ENCODE measurements at regions not wholly inside any gene's neighbourhood (a gene's known extent, or its start where the extent isn't known, plus 50 kb on each side); places are given as distances from the start of the nearest gene placed in this dataset.
"Not testable (repeated sequence)": the region's sequence is repeated elsewhere in the genome, so short reads cannot be mapped to it uniquely, and the experiment has no call there.

DNA sequence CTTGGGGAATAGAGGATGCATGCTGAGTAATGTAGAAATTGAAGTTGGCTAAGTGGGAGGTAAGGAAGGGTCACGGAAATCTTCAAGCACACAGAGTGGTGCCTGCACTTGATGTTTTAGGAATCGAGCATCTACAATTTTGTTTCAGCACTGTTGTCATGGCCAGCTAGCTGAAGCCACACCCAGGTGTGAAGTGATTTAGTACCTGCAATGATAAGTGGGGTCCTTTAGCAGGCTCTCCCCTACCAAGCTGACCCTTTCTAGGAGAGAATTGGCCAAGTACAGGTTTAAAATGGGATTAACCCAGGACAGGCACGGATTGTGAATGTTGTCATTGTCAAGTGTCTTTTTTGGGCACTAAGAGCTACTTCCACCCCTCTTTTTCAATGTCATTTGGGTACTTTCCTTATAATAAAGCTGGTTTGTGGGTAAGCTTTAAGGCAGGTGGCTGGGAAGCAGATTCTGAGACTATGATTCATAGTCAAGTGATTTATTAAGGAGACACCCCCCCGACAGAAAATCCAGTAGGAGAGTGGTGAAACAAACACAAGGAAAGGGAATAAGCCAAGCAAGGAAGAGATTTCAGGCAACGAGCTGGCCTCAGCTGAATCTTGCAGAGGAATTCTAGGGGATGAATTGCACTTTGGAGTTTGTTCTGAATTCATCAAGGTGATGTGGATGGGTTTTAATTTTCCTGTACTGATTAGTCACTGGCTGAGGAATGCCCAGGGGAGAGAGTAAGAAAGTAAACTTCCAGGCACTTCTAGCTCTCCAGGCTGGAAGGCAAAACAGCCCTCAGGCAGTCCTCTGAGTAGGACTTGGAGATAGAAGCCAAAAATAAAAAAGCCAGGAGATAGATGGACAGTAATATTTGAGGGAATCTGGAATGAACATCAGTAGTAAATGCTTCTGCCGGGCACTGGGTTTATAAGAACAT, 1128.4 kb downstream of the SORCS3 start:
- no peak for DNase-seq (ENCODE audit: low read depth, low spot score)
- in situ Hi-C loops (cut with HindIII; ENCODE audit: low pct_unique_long_range_greater_than_20kb, low sequenced_read_pairs): no loop called here

GRCh38 chr10:105763611-105764010, 1122.5 kb downstream of the SORCS3 start:
- in situ Hi-C loops (cut with HindIII; ENCODE audit: low pct_unique_long_range_greater_than_20kb, low sequenced_read_pairs): no loop called here
- DNase-seq (ENCODE audit: low read depth, low spot score): no peak

- DNase-seq (ENCODE audit: low read depth, low spot score): no peak
- in situ Hi-C loops (cut with HindIII; ENCODE audit: low pct_unique_long_range_greater_than_20kb, low sequenced_read_pairs): no loop called here
These were observed 1120.6 kb downstream of the SORCS3 start for GRCh38 chr10:105761576-105762260.

GRCh38 chr10:105759669-105760068, 1118.6 kb downstream of the SORCS3 start:
- in situ Hi-C loops (cut with HindIII; ENCODE audit: low pct_unique_long_range_greater_than_20kb, low sequenced_read_pairs): no loop called here
- DNase-seq (ENCODE audit: low read depth, low spot score): no peak

- no peak for DNase-seq (ENCODE audit: low read depth, low spot score)
- in situ Hi-C loops (cut with HindIII; ENCODE audit: low pct_unique_long_range_greater_than_20kb, low sequenced_read_pairs): no loop called here
These were observed 1117.3 kb downstream of the SORCS3 start for GRCh38 chr10:105758209-105758998.

DNA sequence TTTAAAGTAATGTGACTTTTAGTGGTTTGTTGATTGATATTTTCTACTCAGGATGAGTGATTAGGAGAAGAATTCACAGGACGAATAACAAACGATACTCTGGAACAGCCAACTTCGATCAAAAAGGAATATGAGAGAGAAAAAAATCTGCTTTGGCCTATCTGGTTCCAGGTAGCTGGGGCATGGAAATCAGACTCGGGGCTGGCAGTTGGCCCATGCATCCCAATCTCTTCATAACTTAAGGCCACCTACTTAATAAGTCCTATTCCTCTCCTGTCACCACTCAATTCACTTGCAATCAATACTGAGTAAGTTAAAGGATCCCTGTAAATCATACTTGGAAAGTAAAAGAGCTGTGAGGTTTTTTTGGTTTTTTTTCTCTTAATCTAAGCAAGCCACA, 1116.2 kb downstream of the SORCS3 start:
- in situ Hi-C loops (cut with HindIII; ENCODE audit: low pct_unique_long_range_greater_than_20kb, low sequenced_read_pairs): no loop called here
- DNase-seq (ENCODE audit: low read depth, low spot score): no peak

DNA sequence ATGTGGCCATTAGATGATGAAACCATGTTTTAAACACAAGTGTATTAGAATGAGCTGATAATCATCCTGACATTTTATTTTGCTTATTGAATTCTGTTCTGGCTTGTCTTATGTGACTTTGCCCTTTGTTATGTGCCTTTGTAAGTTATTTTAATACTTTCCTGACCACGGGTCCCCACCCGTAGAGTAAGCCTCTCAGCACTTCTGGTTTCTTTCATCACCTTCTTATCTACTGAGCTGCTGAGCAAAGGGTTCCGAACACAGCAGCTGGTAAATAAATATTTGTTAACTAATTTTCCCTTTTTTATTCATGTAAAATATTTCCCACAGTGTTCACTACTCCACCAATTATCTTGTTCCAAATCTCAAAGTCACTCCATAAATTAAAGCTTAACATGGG, 1115.3 kb downstream of the SORCS3 start:
- DNase-seq (ENCODE audit: low read depth, low spot score): no peak
- in situ Hi-C loops (cut with HindIII; ENCODE audit: low pct_unique_long_range_greater_than_20kb, low sequenced_read_pairs): no loop called here

DNA sequence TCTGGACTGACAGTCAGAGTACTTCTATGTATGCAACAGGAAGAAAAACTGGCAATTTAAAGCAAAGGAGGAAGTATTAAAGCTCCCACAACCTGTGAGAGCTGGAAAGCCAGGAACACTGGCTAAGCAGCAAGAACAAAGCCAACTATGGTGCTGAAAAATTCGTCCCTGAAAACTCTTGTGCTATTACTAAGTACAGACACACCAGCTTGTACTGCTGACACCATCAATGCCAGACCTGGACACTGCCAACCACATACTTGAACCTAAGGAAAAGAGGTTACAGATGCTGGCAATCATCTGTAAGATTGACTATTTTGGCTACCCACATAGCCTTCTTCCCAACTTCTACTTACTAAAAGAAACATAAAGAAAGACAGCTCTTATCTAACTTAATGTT, 1110.6 kb downstream of the SORCS3 start:
- no peak for DNase-seq (ENCODE audit: low read depth, low spot score)
- in situ Hi-C loops (cut with HindIII; ENCODE audit: low pct_unique_long_range_greater_than_20kb, low sequenced_read_pairs): no loop called here

GRCh38 chr10:105745596-105746148, 1104.6 kb downstream of the SORCS3 start:
- no peak for DNase-seq (ENCODE audit: low read depth, low spot score)
- in situ Hi-C loops (cut with HindIII; ENCODE audit: low pct_unique_long_range_greater_than_20kb, low sequenced_read_pairs): no loop called here

GRCh38 chr10:105743343-105744056, 1102.4 kb downstream of the SORCS3 start:
- DNase-seq (ENCODE audit: low read depth, low spot score): no peak
- in situ Hi-C loops (cut with HindIII; ENCODE audit: low pct_unique_long_range_greater_than_20kb, low sequenced_read_pairs): no loop called here

GRCh38 chr10:105742923-105743322, 1101.8 kb downstream of the SORCS3 start:
- no peak for DNase-seq (ENCODE audit: low read depth, low spot score)
- in situ Hi-C loops (cut with HindIII; ENCODE audit: low pct_unique_long_range_greater_than_20kb, low sequenced_read_pairs): no loop called here

DNA sequence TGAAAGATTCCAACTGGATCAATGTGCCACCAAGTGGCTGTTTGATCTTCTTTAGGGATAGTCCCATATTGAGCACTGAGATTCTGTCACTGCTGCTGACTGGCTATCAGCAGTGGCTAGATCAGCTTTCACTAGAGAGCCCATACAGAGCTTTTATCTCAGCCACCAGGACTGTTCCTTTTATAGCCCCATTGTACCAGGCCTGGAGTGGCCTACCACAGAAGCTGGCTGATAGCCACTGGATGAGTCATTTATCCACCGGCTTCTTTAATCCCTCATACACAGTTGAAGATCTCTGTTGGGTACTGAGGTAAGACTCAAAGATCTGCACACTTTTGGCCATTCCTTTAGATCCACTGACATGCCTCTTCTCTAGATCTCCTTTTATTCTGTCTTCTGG, 1101.1 kb downstream of the SORCS3 start:
- in situ Hi-C loops (cut with HindIII; ENCODE audit: low pct_unique_long_range_greater_than_20kb, low sequenced_read_pairs): no loop called here
- DNase-seq (ENCODE audit: low read depth, low spot score): no peak

- in situ Hi-C loops (cut with HindIII; ENCODE audit: low pct_unique_long_range_greater_than_20kb, low sequenced_read_pairs): no loop called here
- DNase-seq (ENCODE audit: low read depth, low spot score): no peak
These were observed 1093.4 kb downstream of the SORCS3 start for GRCh38 chr10:105734479-105734878.

DNA sequence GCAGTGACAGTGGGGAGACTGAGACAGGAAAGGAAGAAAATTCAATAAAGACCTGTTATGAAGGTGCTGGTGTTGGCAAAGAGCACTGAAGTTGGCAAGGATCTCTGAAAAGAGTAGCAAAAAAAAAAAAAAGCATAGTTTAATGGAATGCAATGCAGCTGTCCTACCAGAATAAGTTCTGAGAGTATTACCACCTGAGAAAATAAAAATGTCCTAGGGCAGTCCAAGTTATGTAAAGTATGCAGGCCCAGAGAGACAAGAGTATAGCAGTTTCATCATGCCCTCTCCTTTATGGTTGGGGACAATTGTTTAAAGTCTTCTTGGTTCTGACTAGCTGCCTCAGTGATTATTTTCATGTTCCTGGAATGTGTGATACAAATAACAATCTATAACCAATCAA, 1092.8 kb downstream of the SORCS3 start:
- in situ Hi-C loops (cut with HindIII; ENCODE audit: low pct_unique_long_range_greater_than_20kb, low sequenced_read_pairs): no loop called here
- DNase-seq (ENCODE audit: low read depth, low spot score): no peak

- no peak for DNase-seq (ENCODE audit: low read depth, low spot score)
- in situ Hi-C loops (cut with HindIII; ENCODE audit: low pct_unique_long_range_greater_than_20kb, low sequenced_read_pairs): no loop called here
These were observed 1088.3 kb downstream of the SORCS3 start for GRCh38 chr10:105729428-105729827.

GRCh38 chr10:105727586-105727985, 1086.5 kb downstream of the SORCS3 start:
- DNase-seq (ENCODE audit: low read depth, low spot score); in situ Hi-C loops (cut with HindIII; ENCODE audit: low pct_unique_long_range_greater_than_20kb, low sequenced_read_pairs): not testable (repeated sequence)

- DNase-seq (ENCODE audit: low read depth, low spot score): no peak
- in situ Hi-C loops (cut with HindIII; ENCODE audit: low pct_unique_long_range_greater_than_20kb, low sequenced_read_pairs): no loop called here
These were observed 1086.0 kb downstream of the SORCS3 start for GRCh38 chr10:105727131-105727530.
